ENCODE measurements at regions not wholly inside any gene's neighbourhood (a gene's known extent, or its start where the extent isn't known, plus 50 kb on each side); places are given as distances from the start of the nearest gene placed in this dataset.
"Not testable (repeated sequence)": the region's sequence is repeated elsewhere in the genome, so short reads cannot be mapped to it uniquely, and the experiment has no call there.

DNA sequence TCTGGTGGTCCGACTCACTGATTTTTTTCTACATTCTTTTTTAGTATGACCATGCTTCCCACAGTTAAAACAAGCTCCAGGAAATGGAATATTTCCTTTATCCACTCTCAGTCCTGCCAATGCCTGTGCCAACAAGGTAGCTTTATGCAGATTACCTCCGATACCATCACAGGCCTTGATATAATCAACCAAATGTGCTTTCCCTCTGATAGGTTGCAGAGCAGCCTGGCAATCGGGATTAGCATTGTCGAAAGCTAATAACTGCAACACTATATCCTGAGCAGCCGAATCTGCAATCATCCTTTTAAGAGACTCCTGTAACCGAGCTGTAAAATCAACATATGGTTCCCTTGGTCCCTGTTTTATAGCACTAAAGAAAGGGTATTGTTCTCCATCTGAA, 122.3 kb upstream of the IGFBP3 start:
- TF ChIP-seq, protein P1, sequence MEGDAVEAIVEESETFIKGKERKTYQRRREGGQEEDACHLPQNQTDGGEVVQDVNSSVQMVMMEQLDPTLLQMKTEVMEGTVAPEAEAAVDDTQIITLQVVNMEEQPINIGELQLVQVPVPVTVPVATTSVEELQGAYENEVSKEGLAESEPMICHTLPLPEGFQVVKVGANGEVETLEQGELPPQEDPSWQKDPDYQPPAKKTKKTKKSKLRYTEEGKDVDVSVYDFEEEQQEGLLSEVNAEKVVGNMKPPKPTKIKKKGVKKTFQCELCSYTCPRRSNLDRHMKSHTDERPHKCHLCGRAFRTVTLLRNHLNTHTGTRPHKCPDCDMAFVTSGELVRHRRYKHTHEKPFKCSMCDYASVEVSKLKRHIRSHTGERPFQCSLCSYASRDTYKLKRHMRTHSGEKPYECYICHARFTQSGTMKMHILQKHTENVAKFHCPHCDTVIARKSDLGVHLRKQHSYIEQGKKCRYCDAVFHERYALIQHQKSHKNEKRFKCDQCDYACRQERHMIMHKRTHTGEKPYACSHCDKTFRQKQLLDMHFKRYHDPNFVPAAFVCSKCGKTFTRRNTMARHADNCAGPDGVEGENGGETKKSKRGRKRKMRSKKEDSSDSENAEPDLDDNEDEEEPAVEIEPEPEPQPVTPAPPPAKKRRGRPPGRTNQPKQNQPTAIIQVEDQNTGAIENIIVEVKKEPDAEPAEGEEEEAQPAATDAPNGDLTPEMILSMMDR (conservative IDR thresholded peaks at IDR 0.05; ENCODE audit: low read length): not testable (repeated sequence)
- not testable (repeated sequence) for TF ChIP-seq EZH2phosphoT487 (IDR thresholded peaks at IDR 0.05; ENCODE audit: borderline replicate concordance)
